Gastrocnemius medialis (tissue), 4 donors: ENCODE measurements at regions not wholly inside any gene's neighbourhood (a gene's known extent, or its start where the extent isn't known, plus 50 kb on each side); places are given as distances from the start of the nearest gene placed in this dataset.

ENCODE experiments used
- CTCF ChIP-seq, 5 experiments: fragments of 450-650 bp in 3 of 5; fragments of 200-600 bp in 2 of 5; sonication (generic) in 2 of 5; IDR thresholded peaks in 4 of 5; conservative IDR thresholded peaks in 1 of 5; 1 replicate in 4 of 5; 2 replicates in 1 of 5; pipeline ENCODE4 v1.5.1; 2016 to 2019; ENCODE audit warnings: antibody characterized with exemption in 5 of 5, mild to moderate bottlenecking in 3 of 5, moderate library complexity in 3 of 5
- POLR2A ChIP-seq, 2 donors: fragments of 450-650 bp; IDR thresholded peaks; one replicate each; pipeline ENCODE4 v1.6.1; 2017; ENCODE audit warnings: antibody characterized with exemption in 2 of 2, mild to moderate bottlenecking in 2 of 2, moderate library complexity in 2 of 2

- TF ChIP-seq CTCF (IDR thresholded peaks at IDR 0.05 in 4 of 5, conservative IDR thresholded peaks at IDR 0.05 in 1 of 5): no peak
- no peak for TF ChIP-seq POLR2A (IDR thresholded peaks at IDR 0.05)
Measured at GRCh38 chr4:63122955-63123354, 1286.3 kb downstream of the TECRL start.
